Lower lobe of right lung (tissue), 2 donors: ENCODE measurements at regions not wholly inside any gene's neighbourhood (a gene's known extent, or its start where the extent isn't known, plus 50 kb on each side); places are given as distances from the start of the nearest gene placed in this dataset.

Source experiments
- ATAC-seq, 2 donors: fragments of 200-7000 bp; cut with Tn5 transposase; one replicate each; pipeline ENCODE4 v1.9.1; 2020 to 2022; ENCODE audit warnings: mild to moderate bottlenecking in 2 of 2, moderate library complexity in 2 of 2
- DNase-seq: peaks from one replicate; pipeline ENCODE4 v3.0.0-alpha.2; 2020
- H3K27ac ChIP-seq: fragments of 200-600 bp; one replicate; pipeline ENCODE4 v1.8.0; 2022
- H3K27me3 ChIP-seq: fragments of 200-600 bp; one replicate; pipeline ENCODE4 v1.8.0; 2022; ENCODE audit warnings: low read depth
- H3K36me3 ChIP-seq: fragments of 200-600 bp; one replicate; pipeline ENCODE4 v1.8.0; 2022; ENCODE audit warnings: mild to moderate bottlenecking
- H3K4me1 ChIP-seq: fragments of 200-600 bp; one replicate; pipeline ENCODE4 v1.8.0; 2022
- H3K4me3 ChIP-seq: fragments of 200-600 bp; one replicate; pipeline ENCODE4 v1.8.0; 2022; ENCODE audit warnings: mild to moderate bottlenecking
- H3K9me3 ChIP-seq: fragments of 200-600 bp; one replicate; pipeline ENCODE4 v1.8.0; 2022
- CTCF ChIP-seq: fragments of 200-600 bp; IDR thresholded peaks from one replicate; pipeline ENCODE4 v1.8.0; 2022; ENCODE audit warnings: antibody characterized with exemption, mild to moderate bottlenecking
- intact Hi-C: fragments of 100-400 bp; cut with DNase I; formaldehyde crosslinking; loops from one replicate; pipeline ENCODE4 v1.11.0; 2022
- donor health status: DM: no; HTN: yes; CAD: no; lungs with severe emphysema.

DNA sequence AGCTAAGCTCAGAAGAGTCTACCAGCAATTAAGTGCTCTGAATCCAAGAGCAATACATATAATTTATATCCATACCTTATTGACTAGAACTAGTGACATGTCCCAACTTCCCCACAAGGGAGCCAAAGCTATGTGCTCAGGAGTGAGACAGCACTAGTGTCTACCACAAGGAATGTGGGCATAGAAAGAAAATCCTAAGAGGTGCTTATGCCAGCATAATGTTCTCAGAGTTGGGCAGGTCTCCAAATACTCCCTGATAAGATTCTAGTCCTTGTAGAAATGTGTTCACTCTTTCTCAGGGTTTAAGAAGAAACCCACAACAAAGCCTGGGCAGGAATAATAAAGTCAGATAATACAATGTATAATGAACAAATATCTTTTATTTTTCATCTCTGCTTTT lies 275.1 kb downstream of the BRINP1 start:
- no peaks in the 10 kb centered on the region for H3K27me3 ChIP-seq
- DNase-seq, result no peak

GRCh38 chr9:119095072-119095471 lies 274.2 kb downstream of the BRINP1 start:
- intact Hi-C loops, result no loop called here

More for the DNA sequence above, 275.1 kb downstream of the BRINP1 start:
- H3K4me1 ChIP-seq, result no peaks in the 10 kb centered on the region
- H3K27ac ChIP-seq, result no peak overlapping the region
- ATAC-seq, result peak; percentile 78 to 79
- intact Hi-C loops, result no loop called here
- no peaks in the 10 kb centered on the region for H3K36me3 ChIP-seq
- H3K9me3 ChIP-seq, result no peaks in the 10 kb centered on the region
- TF ChIP-seq CTCF, result no peak
- no peak overlapping the region for H3K4me3 ChIP-seq

GRCh38 chr9:119101048-119101447 lies 268.2 kb downstream of the BRINP1 start:
- Histone ChIP-seq H3K4me3 (no peak overlapping the region), H3K27ac (no peak overlapping the region), H3K36me3 (no peaks in the 10 kb centered on the region), H3K4me1 (no peaks in the 10 kb centered on the region), H3K27me3 (no peaks in the 10 kb centered on the region), H3K9me3 (no peaks in the 10 kb centered on the region)
- no peak for TF ChIP-seq CTCF
- ATAC-seq (no peak), DNase-seq (no peak)
- intact Hi-C loops, result no loop called here

More at GRCh38 chr9:119095072-119095471, 274.2 kb downstream of the BRINP1 start:
- Histone ChIP-seq H3K4me3 (no peak overlapping the region), H3K4me1 (no peaks in the 10 kb centered on the region), H3K9me3 (no peaks in the 10 kb centered on the region), H3K27ac (no peak overlapping the region), H3K27me3 (no peaks in the 10 kb centered on the region), H3K36me3 (no peaks in the 10 kb centered on the region)
- DNase-seq (no peak), ATAC-seq (no peak)
- TF ChIP-seq CTCF, result no peak

- intact Hi-C loops, result no loop called here
- Histone ChIP-seq H3K27me3 (no peaks in the 10 kb centered on the region), H3K36me3 (no peaks in the 10 kb centered on the region), H3K27ac (no peak overlapping the region), H3K4me3 (no peak overlapping the region), H3K4me1 (no peaks in the 10 kb centered on the region), H3K9me3 (no peaks in the 10 kb centered on the region)
- no peak for TF ChIP-seq CTCF
- ATAC-seq (no peak), DNase-seq (no peak)
Measured at GRCh38 chr9:119114681-119115080, 254.6 kb downstream of the BRINP1 start.
